ENCODE measurements at regions not wholly inside any gene's neighbourhood (a gene's known extent, or its start where the extent isn't known, plus 50 kb on each side); places are given as distances from the start of the nearest gene placed in this dataset.

- no peak for DNase-seq
These were observed 193.1 kb upstream of the DCBLD2 start for GRCh38 chr3:99094606-99095005.

- no peak for DNase-seq
These were observed 185.8 kb upstream of the DCBLD2 start for GRCh38 chr3:99087277-99087676.

- no peak for DNase-seq
These were observed 183.3 kb upstream of the DCBLD2 start for GRCh38 chr3:99084826-99085225.

- no peak for DNase-seq
These were observed 182.7 kb upstream of the DCBLD2 start for GRCh38 chr3:99084156-99084555.

- no peak for DNase-seq
These were observed 169.6 kb upstream of the DCBLD2 start for GRCh38 chr3:99071096-99071495.

- DNase-seq: no peak
These were observed 168.5 kb upstream of the DCBLD2 start for GRCh38 chr3:99069973-99070372.

- no peak for DNase-seq
These were observed 165.4 kb upstream of the DCBLD2 start for GRCh38 chr3:99066863-99067262.

GRCh38 chr3:99049164-99049563 lies 147.7 kb upstream of the DCBLD2 start:
- DNase-seq: no peak

- DNase-seq: no peak
These were observed 140.3 kb upstream of the DCBLD2 start for GRCh38 chr3:99041747-99042146.

GRCh38 chr3:99031778-99032177 lies 130.3 kb upstream of the DCBLD2 start:
- no peak for DNase-seq

- peak in 1 of 5 experiments; percentile 17 for DNase-seq
These were observed 122.2 kb upstream of the DCBLD2 start for GRCh38 chr3:99023590-99024192.

- no peak for DNase-seq
These were observed 120.0 kb upstream of the DCBLD2 start for GRCh38 chr3:99021466-99021865.

GRCh38 chr3:99016452-99016851 lies 115.0 kb upstream of the DCBLD2 start:
- no peak for DNase-seq

GRCh38 chr3:99013777-99014315 lies 112.4 kb upstream of the DCBLD2 start:
- DNase-seq: no peak

- no peak for DNase-seq
These were observed 111.6 kb upstream of the DCBLD2 start for GRCh38 chr3:99013077-99013476.

GRCh38 chr3:99012051-99012450 lies 110.6 kb upstream of the DCBLD2 start:
- no peak for DNase-seq

GRCh38 chr3:99009851-99010250 lies 108.4 kb upstream of the DCBLD2 start:
- no peak for DNase-seq

GRCh38 chr3:99006686-99007085 lies 105.2 kb upstream of the DCBLD2 start:
- no peak for DNase-seq

- no peak for DNase-seq
These were observed 98.2 kb upstream of the DCBLD2 start for GRCh38 chr3:98999675-99000074.

- no peak for DNase-seq
These were observed 92.8 kb upstream of the DCBLD2 start for GRCh38 chr3:98994128-98994762.

GRCh38 chr3:98991393-98991792 lies 89.9 kb upstream of the DCBLD2 start:
- DNase-seq: no peak

- DNase-seq: no peak
These were observed 89.2 kb upstream of the DCBLD2 start for GRCh38 chr3:98990657-98991056.

- peak in 1 of 5 experiments; percentile 7 for DNase-seq
These were observed 84.6 kb upstream of the DCBLD2 start for GRCh38 chr3:98986073-98986472.

- DNase-seq: no peak
These were observed 83.9 kb upstream of the DCBLD2 start for GRCh38 chr3:98985431-98985830.

GRCh38 chr3:98984024-98984423 lies 82.5 kb upstream of the DCBLD2 start:
- DNase-seq: no peak

All from T-helper 2 cell (primary cell).